Endothelial cell of umbilical vein (primary cell): ENCODE measurements at regions not wholly inside any gene's neighbourhood (a gene's known extent, or its start where the extent isn't known, plus 50 kb on each side); places are given as distances from the start of the nearest gene placed in this dataset.

ENCODE experiments used
- BruUV-seq: library from RNA; stranded (reverse); fragments of 400-500 nt; replicated peaks from 2 replicates; lab custom pipeline; 2021; lab: Mats Ljungman, UMichigan
- CTCF ChIA-PET: fragments of 300-600, 350-600 bp; sonication (Branson Sonifier 250); formaldehyde crosslinking; loops from one replicate; lab custom pipeline; 2021; ENCODE audit warnings: antibody characterized with exemption, inconsistent platforms; lab: Charles Lee
- POLR2A ChIA-PET: fragments of 300-600, 350-600 bp; sonication (Branson Sonifier 250); formaldehyde crosslinking; loops from one replicate; lab custom pipeline; 2021; ENCODE audit warnings: antibody characterized with exemption, inconsistent platforms; lab: Charles Lee
- DNase-seq: peaks from one replicate; pipeline ENCODE4 v3.0.0-alpha.2; 2011; ENCODE audit warnings: low read depth, low spot score
- FAIRE-seq: peaks from 2 replicates; lab custom pipeline; 2011; peaks lifted over from hg19 to GRCh38; lab: Jason Lieb, UNC
- H2AFZ ChIP-seq: 2 replicates; pipeline ENCODE4 v1.6.0; 2012; ENCODE audit warnings: low read depth, low read length, control low read depth, inconsistent platforms
- H3K27ac ChIP-seq: 2 replicates; pipeline ENCODE4 v1.5.1; 2011; ENCODE audit warnings: low read depth, mild to moderate bottlenecking, control low read depth, low read length, moderate library complexity; ENCODE audit not compliant: insufficient read depth
- H3K27me3 ChIP-seq, 2 experiments: 2 replicates each; pipeline versions ENCODE4 v1.6.0 to v1.6.1; 2011; ENCODE audit warnings: low read length in 2 of 2, mixed read lengths in 1 of 2; ENCODE audit not compliant: control insufficient read depth in 2 of 2, insufficient read depth in 2 of 2
- H3K36me3 ChIP-seq, 2 experiments: 2 replicates in 1 of 2; 3 replicates in 1 of 2; pipeline ENCODE4 v1.5.1; 2011; ENCODE audit warnings: low read length in 2 of 2, mild to moderate bottlenecking in 1 of 2, moderate library complexity in 1 of 2; ENCODE audit not compliant: control insufficient read depth in 2 of 2, insufficient read depth in 2 of 2; ENCODE audit errors: extremely low read depth in 1 of 2
- H3K4me1 ChIP-seq: 3 replicates; pipeline ENCODE4 v1.5.1; 2011; ENCODE audit warnings: mild to moderate bottlenecking, low read length; ENCODE audit not compliant: control insufficient read depth, insufficient read depth; ENCODE audit errors: extremely low read depth
- H3K4me2 ChIP-seq: 2 replicates; pipeline ENCODE4 v1.6.1; 2011; ENCODE audit warnings: low read length, control low read depth, mixed read lengths; ENCODE audit not compliant: insufficient read depth
- H3K4me3 ChIP-seq, 3 experiments: fragments of 200-600 bp in 1 of 3; sonication (generic), shearing (Covaris generic) in 1 of 3; replicated peaks in 1 of 3; 2 replicates each; pipeline ENCODE4 v1.5.1; 2011 to 2016; ENCODE audit warnings: control low read depth in 3 of 3, low read length in 3 of 3, mild to moderate bottlenecking in 2 of 3, inconsistent platforms in 1 of 3, low read depth in 1 of 3, moderate library complexity in 1 of 3; ENCODE audit not compliant: insufficient read depth in 1 of 3
- H3K79me2 ChIP-seq: 2 replicates; pipeline ENCODE4 v1.6.0; 2012; ENCODE audit warnings: low read length, inconsistent platforms; ENCODE audit not compliant: control insufficient read depth, insufficient read depth
- H3K9ac ChIP-seq: replicated peaks from 2 replicates; pipeline ENCODE3; 2011; ENCODE audit warnings: low read length, control low read depth; ENCODE audit not compliant: insufficient read depth; ENCODE audit errors: extremely low read depth
- H3K9me1 ChIP-seq: replicated peaks from 3 replicates; pipeline ENCODE4 v1.6.0; 2011; ENCODE audit warnings: mild to moderate bottlenecking, low read length; ENCODE audit not compliant: control insufficient read depth, insufficient read depth; ENCODE audit errors: extremely low read depth
- H3K9me3 ChIP-seq: replicated peaks from 2 replicates; pipeline ENCODE4 v1.5.1; 2012; ENCODE audit warnings: low read length, inconsistent platforms; ENCODE audit not compliant: control insufficient read depth, insufficient read depth
- H4K20me1 ChIP-seq: replicated peaks from 2 replicates; pipeline ENCODE3; 2011; ENCODE audit warnings: mild to moderate bottlenecking, low read length; ENCODE audit not compliant: control insufficient read depth, insufficient read depth; ENCODE audit errors: extremely low read depth
- EZH2 ChIP-seq: IDR thresholded peaks from 2 replicates; pipeline ENCODE4 v1.6.1; 2012; ENCODE audit warnings: borderline replicate concordance, low read depth, mild to moderate bottlenecking, moderate library complexity, low read length, inconsistent platforms; ENCODE audit not compliant: severe bottlenecking
- FOS ChIP-seq: IDR thresholded peaks from 2 replicates; pipeline ENCODE4 v1.6.1; 2011; ENCODE audit warnings: mild to moderate bottlenecking, low read length, moderate library complexity, borderline replicate concordance; ENCODE audit not compliant: insufficient read depth
- GATA2 ChIP-seq: IDR thresholded peaks from 2 replicates; pipeline ENCODE4 v1.7.0; 2011; ENCODE audit warnings: low read depth, mild to moderate bottlenecking, moderate library complexity, mixed read lengths, low read length; ENCODE audit not compliant: insufficient read length, insufficient read depth
- JUN ChIP-seq: IDR thresholded peaks from 2 replicates; pipeline ENCODE4 v1.6.1; 2011; ENCODE audit warnings: borderline replicate concordance, low read depth; ENCODE audit not compliant: insufficient read length, insufficient read depth
- MYC ChIP-seq: IDR thresholded peaks from one replicate; pipeline ENCODE4 v1.6.1; 2011; ENCODE audit warnings: mild to moderate bottlenecking, low read depth, low read length
- POLR2A ChIP-seq: IDR thresholded peaks from 2 replicates; pipeline ENCODE4 v1.6.1; 2012; ENCODE audit warnings: low read depth, mild to moderate bottlenecking, control low read depth, low read length
- POLR2AphosphoS5 ChIP-seq: IDR thresholded peaks from 2 replicates; pipeline ENCODE4 v1.6.1; 2012; ENCODE audit warnings: low read depth, mild to moderate bottlenecking, control low read depth, low read length, moderate library complexity; ENCODE audit not compliant: insufficient read depth
- dilution Hi-C: fragments of 300-500 bp; cut with MboI; formaldehyde crosslinking; loops from one replicate; pipeline ENCODE4 v1.15.0; 2019; ENCODE audit warnings: low sequenced_read_pairs; ENCODE audit not compliant: extremely low pct_ligation_motif_present
- intact Hi-C: fragments of 100-400 bp; cut with micrococcal nuclease; formaldehyde crosslinking; loops from one replicate; pipeline ENCODE4 v1.10.0; 2022
- TF ChIP-seq, protein P1 (sequence below), 2 donors: IDR thresholded peaks; 1 replicate in 1 of 2; 2 replicates in 1 of 2; pipeline ENCODE4 v1.5.1; 2011; ENCODE audit warnings: low read length in 2 of 2, mild to moderate bottlenecking in 2 of 2, moderate library complexity in 2 of 2, control low read depth in 1 of 2, inconsistent platforms in 1 of 2, low read depth in 1 of 2; ENCODE audit not compliant: insufficient read depth in 1 of 2; ENCODE audit errors: extremely low read depth in 1 of 2
- TF ChIP-seq, protein P2 (sequence below): IDR thresholded peaks from 2 replicates; pipeline ENCODE4 v1.6.1; 2011; ENCODE audit not compliant: insufficient read depth, insufficient read length

DNA sequence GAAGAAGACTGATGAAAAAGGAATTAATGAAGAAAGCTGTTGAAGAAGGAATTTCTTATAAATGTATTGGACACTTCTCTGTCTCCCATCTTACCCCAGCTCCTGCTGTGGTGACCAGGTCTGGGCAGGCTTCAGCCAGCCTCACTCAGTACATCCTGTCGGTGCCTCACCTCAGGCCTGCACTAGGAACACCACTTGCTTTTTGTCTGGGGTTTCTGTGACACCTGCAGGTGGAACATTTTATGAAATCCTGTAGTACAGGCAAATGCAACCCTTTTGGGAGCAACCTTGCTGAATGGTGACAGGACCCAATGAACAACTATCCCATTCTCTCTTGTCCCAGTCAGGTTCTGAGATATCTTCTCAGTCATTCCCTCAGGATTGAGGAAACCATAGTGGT is 129.7 kb downstream of the PRDM13 start:
- dilution Hi-C loops (no loop called here), intact Hi-C loops (no loop called here)
- Histone ChIP-seq H3K9me3 (no peaks in the 10 kb centered on the region), H2AFZ (no peak overlapping the region), H3K36me3 (no peaks in the 10 kb centered on the region), H3K27me3 (no peaks in the 10 kb centered on the region), H3K4me1 (no peaks in the 10 kb centered on the region), H3K79me2 (no peaks in the 10 kb centered on the region), H3K27ac (no peak overlapping the region), H3K9me1 (no peaks in the 10 kb centered on the region), H3K4me2 (no peak overlapping the region), H3K4me3 (no peak overlapping the region), H3K9ac (no peak overlapping the region), H4K20me1 (no peaks in the 10 kb centered on the region)
- DNase-seq (no peak), FAIRE-seq (no peak)
- BruUV-seq, result no TSS peak
- no peak for TF ChIP-seq EZH2
- no peak for TF ChIP-seq POLR2A
- TF ChIP-seq MYC, result no peak
- no peak for TF ChIP-seq GATA2
- TF ChIP-seq, protein P1, sequence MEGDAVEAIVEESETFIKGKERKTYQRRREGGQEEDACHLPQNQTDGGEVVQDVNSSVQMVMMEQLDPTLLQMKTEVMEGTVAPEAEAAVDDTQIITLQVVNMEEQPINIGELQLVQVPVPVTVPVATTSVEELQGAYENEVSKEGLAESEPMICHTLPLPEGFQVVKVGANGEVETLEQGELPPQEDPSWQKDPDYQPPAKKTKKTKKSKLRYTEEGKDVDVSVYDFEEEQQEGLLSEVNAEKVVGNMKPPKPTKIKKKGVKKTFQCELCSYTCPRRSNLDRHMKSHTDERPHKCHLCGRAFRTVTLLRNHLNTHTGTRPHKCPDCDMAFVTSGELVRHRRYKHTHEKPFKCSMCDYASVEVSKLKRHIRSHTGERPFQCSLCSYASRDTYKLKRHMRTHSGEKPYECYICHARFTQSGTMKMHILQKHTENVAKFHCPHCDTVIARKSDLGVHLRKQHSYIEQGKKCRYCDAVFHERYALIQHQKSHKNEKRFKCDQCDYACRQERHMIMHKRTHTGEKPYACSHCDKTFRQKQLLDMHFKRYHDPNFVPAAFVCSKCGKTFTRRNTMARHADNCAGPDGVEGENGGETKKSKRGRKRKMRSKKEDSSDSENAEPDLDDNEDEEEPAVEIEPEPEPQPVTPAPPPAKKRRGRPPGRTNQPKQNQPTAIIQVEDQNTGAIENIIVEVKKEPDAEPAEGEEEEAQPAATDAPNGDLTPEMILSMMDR (IDR thresholded peaks at IDR 0.05; ENCODE audit: extremely low read depth in 1 of 2, insufficient read depth in 1 of 2, low read depth in 1 of 2, low read length in 2 of 2), result no peak
- no peak for TF ChIP-seq JUN
- TF ChIP-seq FOS, result no peak
- TF ChIP-seq POLR2AphosphoS5, result no peak
- TF ChIP-seq, protein P2, sequence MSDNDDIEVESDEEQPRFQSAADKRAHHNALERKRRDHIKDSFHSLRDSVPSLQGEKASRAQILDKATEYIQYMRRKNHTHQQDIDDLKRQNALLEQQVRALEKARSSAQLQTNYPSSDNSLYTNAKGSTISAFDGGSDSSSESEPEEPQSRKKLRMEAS, result no peak
- ChIA-PET CTCF (interaction anchor here (1.7 kb wide), 1 partner anchor 10 kb away, joined by 5 read pairs; no protein-coding TSS in a partner anchor), POLR2A (no interaction called here)
